H1 (cell line): ENCODE measurements at regions not wholly inside any gene's neighbourhood (a gene's known extent, or its start where the extent isn't known, plus 50 kb on each side); places are given as distances from the start of the nearest gene placed in this dataset.

Experiments used
- ATF2 ChIP-seq: IDR thresholded peaks from 2 replicates; pipeline ENCODE4 v1.6.1; 2012; ENCODE audit warnings: low read length, inconsistent platforms
- ATF3 ChIP-seq: IDR thresholded peaks from 2 replicates; pipeline ENCODE4 v1.6.1; 2011; ENCODE audit warnings: low read depth, mild to moderate bottlenecking, low read length; ENCODE audit not compliant: insufficient read depth
- FOSL1 ChIP-seq: IDR thresholded peaks from 2 replicates; pipeline ENCODE4 v1.6.1; 2011; ENCODE audit warnings: mild to moderate bottlenecking, low read depth, low read length, moderate library complexity; ENCODE audit not compliant: insufficient read depth
- MAFK ChIP-seq: IDR thresholded peaks from 2 replicates; pipeline ENCODE4 v1.6.1; 2012; ENCODE audit warnings: low read depth, mild to moderate bottlenecking, improper control_type of control experiment, low read length
- SP2 ChIP-seq: IDR thresholded peaks from 2 replicates; pipeline ENCODE4 v1.6.1; 2012; ENCODE audit warnings: mild to moderate bottlenecking, low read length, inconsistent platforms

- TF ChIP-seq ATF2: no peak
- no peak for TF ChIP-seq ATF3
- no peak for TF ChIP-seq MAFK
- no peak for TF ChIP-seq SP2
- no peak for TF ChIP-seq FOSL1
- TF ChIP-seq, all 59 proteins: peak for 0
Measured at GRCh38 chr22:47474464-47474863, 712.0 kb downstream of the TBC1D22A start (continued).
